NCI-H345 treated with DMSO at 0.1 percent for 48 hours (cell line): ENCODE measurements at regions not wholly inside any gene's neighbourhood (a gene's known extent, or its start where the extent isn't known, plus 50 kb on each side); places are given as distances from the start of the nearest gene placed in this dataset.

Experiments
- DNase-seq: peaks from one replicate; lab custom pipeline; 2025; ENCODE audit not compliant: unreplicated experiment; lab: John Stamatoyannopoulos, UW

- DNase-seq, result no peak
Observed at GRCh38 chr18:66676699-66677098, 72.8 kb upstream of the CDH19 start.

GRCh38 chr18:66674286-66674685 lies 70.4 kb upstream of the CDH19 start:
- no peak for DNase-seq

DNA sequence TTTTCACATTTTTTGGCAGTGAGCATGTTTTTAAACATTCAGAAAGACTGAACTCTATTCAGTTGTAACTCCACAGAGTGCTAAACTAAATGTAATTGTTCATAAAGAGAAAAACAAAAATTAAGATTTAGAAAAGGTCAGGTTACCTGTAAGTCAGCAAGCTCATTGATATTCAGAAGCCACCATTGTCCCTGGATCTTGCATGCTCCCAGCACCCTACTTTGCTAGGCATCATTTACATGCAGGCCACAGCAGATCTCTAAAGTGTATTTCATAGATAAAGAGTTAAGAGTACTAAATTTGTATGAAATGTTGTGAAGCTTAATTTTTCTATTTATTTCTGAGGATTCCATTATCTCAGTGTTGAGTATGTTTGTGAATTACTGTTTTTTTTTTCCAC lies 64.8 kb upstream of the CDH19 start:
- no peak for DNase-seq

GRCh38 chr18:66662632-66663031 lies 58.7 kb upstream of the CDH19 start:
- DNase-seq, result no peak

DNA sequence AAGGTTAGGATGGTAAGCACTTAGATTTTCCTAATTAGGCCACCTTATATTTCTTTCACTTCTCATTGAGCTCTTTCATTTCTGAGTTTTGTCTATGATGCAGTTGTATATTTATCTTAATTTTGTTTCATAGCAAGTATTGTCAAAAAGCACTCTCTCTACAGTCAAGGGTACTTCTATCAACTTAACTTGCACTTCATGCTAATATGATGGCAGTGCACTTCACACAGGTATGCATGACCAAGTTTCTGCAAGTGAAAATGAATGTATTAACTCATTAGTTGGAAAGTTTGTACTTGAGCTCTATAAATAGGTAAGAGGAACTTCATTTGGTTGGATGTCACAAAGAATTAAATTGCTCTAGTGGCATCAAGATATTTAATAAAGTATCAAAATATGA lies 51.5 kb upstream of the CDH19 start:
- DNase-seq, result no peak
